ENCODE measurements at regions not wholly inside any gene's neighbourhood (a gene's known extent, or its start where the extent isn't known, plus 50 kb on each side); places are given as distances from the start of the nearest gene placed in this dataset.

GRCh38 chr4:159047478-159048165 lies 55.3 kb upstream of the RAPGEF2 start:
- Histone ChIP-seq H3K4me1 (peaks cover 0 to 20% (median 2%) of the 10 kb centered on the region in 4 donors), H3K36me3 (no peaks in the 10 kb centered on the region), H3K9me3 (no peaks in the 10 kb centered on the region), H3K27ac (peak overlapping the region; percentile 35 to 67 (median 58)), H3K4me3 (peak overlapping the region in 2 of 4 donors; percentile 35 to 39), H3K27me3 (no peaks in the 10 kb centered on the region)
- TF ChIP-seq EP300 (IDR thresholded peaks at IDR 0.05) = no peak
- WGBS, 2 donors = 72 to 81% methylated on average over 7 of the region's 7 CpGs
- no peak for DNase-seq
- intact Hi-C loops (cut with DNase I) = loop anchor here (5.0 kb wide), 1 partner anchor 55 kb away; the partner anchor contains the start of gene RAPGEF2

- intact Hi-C loops (cut with DNase I) = loop anchor here (5.0 kb wide), 1 partner anchor 54 kb away; the partner anchor contains the start of gene RAPGEF2
- Histone ChIP-seq H3K27ac (peak overlapping the region; percentile 35 to 67 (median 58)), H3K4me1 (peaks cover 0 to 20% (median 2%) of the 10 kb centered on the region in 4 donors), H3K9me3 (no peaks in the 10 kb centered on the region), H3K36me3 (no peaks in the 10 kb centered on the region), H3K4me3 (peak overlapping the region; percentile 5 to 39 (median 34)), H3K27me3 (no peaks in the 10 kb centered on the region)
- DNase-seq = peak; percentile 85
- 13 to 54% methylated on average over 16 of the region's 16 CpGs for WGBS, 2 donors
- TF ChIP-seq POLR2AphosphoS5 (IDR thresholded peaks at IDR 0.05) (peak in 3 of 4 donors; percentile 25 to 55 (median 41)), CTCF (IDR thresholded peaks at IDR 0.05) (no peak), EP300 (IDR thresholded peaks at IDR 0.05) (no peak), POLR2A (IDR thresholded peaks at IDR 0.05) (no peak)
These were observed 54.6 kb upstream of the RAPGEF2 start for GRCh38 chr4:159048166-159048886.

GRCh38 chr4:159049780-159050375 lies 53.0 kb upstream of the RAPGEF2 start:
- peaks cover 0 to 20% (median 2%) of the 10 kb centered on the region in 4 donors for H3K4me1 ChIP-seq
- H3K36me3 ChIP-seq = no peaks in the 10 kb centered on the region
- WGBS, 2 donors = 85 to 88% methylated on average over 2 of the region's 2 CpGs
- intact Hi-C loops (cut with DNase I) = loop anchor here (5.0 kb wide), 1 partner anchor 52 kb away; the partner anchor contains the start of gene RAPGEF2
- H3K27me3 ChIP-seq = no peaks in the 10 kb centered on the region
- DNase-seq = no peak
- no peak overlapping the region for H3K4me3 ChIP-seq
- TF ChIP-seq EP300 (IDR thresholded peaks at IDR 0.05) (no peak), CTCF (IDR thresholded peaks at IDR 0.05) (no peak), POLR2AphosphoS5 (IDR thresholded peaks at IDR 0.05) (no peak), POLR2A (IDR thresholded peaks at IDR 0.05) (no peak)
- H3K27ac ChIP-seq = no peak overlapping the region
- H3K9me3 ChIP-seq = no peaks in the 10 kb centered on the region

GRCh38 chr4:159051245-159052071 lies 51.4 kb upstream of the RAPGEF2 start:
- 52 to 75% methylated on average over 7 of the region's 7 CpGs for WGBS, 2 donors
- Histone ChIP-seq H3K36me3 (no peaks in the 10 kb centered on the region), H3K4me3 (peak overlapping the region in 1 of 4 donors; percentile 15), H3K27me3 (no peaks in the 10 kb centered on the region), H3K9me3 (no peaks in the 10 kb centered on the region), H3K27ac (peak overlapping the region in 2 of 4 donors; percentile 35 to 56), H3K4me1 (peaks cover 0 to 20% (median 2%) of the 10 kb centered on the region in 4 donors)
- no peak for TF ChIP-seq POLR2A (IDR thresholded peaks at IDR 0.05)
- no peak for TF ChIP-seq POLR2AphosphoS5 (IDR thresholded peaks at IDR 0.05)
- no peak for TF ChIP-seq CTCF (IDR thresholded peaks at IDR 0.05)
- TF ChIP-seq EP300 (IDR thresholded peaks at IDR 0.05) = no peak
- no peak for DNase-seq
- intact Hi-C loops (cut with DNase I) = no loop called here
